ENCODE measurements at regions not wholly inside any gene's neighbourhood (a gene's known extent, or its start where the extent isn't known, plus 50 kb on each side); places are given as distances from the start of the nearest gene placed in this dataset.
"Not testable (repeated sequence)": the region's sequence is repeated elsewhere in the genome, so short reads cannot be mapped to it uniquely, and the experiment has no call there.

DNA sequence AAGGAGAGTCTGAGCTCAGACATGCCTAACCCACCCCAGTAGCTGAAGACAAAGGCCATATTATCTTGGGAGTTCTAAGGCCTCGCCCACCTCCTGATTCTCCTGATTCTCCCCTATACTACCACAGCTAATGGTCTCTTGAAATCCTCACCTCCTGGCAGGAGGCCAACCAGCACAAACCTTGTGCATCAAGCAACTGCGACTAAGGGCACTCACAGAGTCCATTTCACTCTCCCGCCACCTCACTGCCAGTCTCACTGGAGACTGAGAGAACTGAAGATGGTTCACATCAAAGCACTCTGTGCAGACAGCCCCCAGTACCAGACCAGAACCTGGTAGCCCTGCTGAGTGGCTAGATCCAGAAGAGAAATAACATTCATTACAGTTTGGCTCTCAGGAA, 102.1 kb upstream of the KLF8 start:
- DNase-seq (ENCODE audit: low spot score): no peak

GRCh38 chrX:56130436-56130835, 101.7 kb upstream of the KLF8 start:
- DNase-seq (ENCODE audit: low spot score): no peak

DNA sequence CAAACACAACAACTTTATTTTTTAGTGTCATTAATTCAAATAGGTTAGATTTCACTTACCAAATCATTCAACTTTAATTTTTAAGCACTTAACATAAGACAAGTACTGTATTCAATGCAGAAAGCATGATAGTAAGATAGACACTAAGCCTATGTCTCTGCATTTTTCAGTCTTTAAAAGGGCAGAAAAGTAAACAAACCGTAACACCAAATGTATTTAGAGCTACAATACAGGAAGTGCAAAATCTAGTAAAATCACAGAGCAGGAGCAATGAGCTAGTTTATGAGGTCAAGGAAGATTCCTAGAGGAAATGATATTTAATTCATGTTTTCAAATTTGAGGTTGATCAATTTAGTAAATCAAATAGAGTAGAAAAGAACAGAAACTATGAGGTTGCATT, 68.0 kb upstream of the KLF8 start:
- DNase-seq (ENCODE audit: low spot score): not testable (repeated sequence)

Data from ecto neural progenitor cell (in vitro differentiated cells).